Epithelial cell of proximal tubule (primary cell): ENCODE measurements at regions not wholly inside any gene's neighbourhood (a gene's known extent, or its start where the extent isn't known, plus 50 kb on each side); places are given as distances from the start of the nearest gene placed in this dataset.

ENCODE experiments used
- DNase-seq: peaks from one replicate; pipeline ENCODE4 v3.0.0-alpha.2; 2011; ENCODE audit warnings: low read depth
- H3K4me3 ChIP-seq: 2 replicates; pipeline ENCODE4 v1.5.1; 2011; ENCODE audit warnings: low read depth, mild to moderate bottlenecking, low read length
- CTCF ChIP-seq: conservative IDR thresholded peaks from 2 replicates; pipeline ENCODE4 v1.5.1; 2012; ENCODE audit warnings: low read depth, mild to moderate bottlenecking, low read length

GRCh38 chr14:71212093-71212492, 304.8 kb downstream of the PCNX1 start:
- no peak overlapping the region for H3K4me3 ChIP-seq
- no peak for TF ChIP-seq CTCF
- DNase-seq, result no peak

GRCh38 chr14:71212683-71213107, 305.4 kb downstream of the PCNX1 start:
- no peak for TF ChIP-seq CTCF
- no peak for DNase-seq
- no peak overlapping the region for H3K4me3 ChIP-seq

- H3K4me3 ChIP-seq, result no peak overlapping the region
- peak; percentile 30 for DNase-seq
- no peak for TF ChIP-seq CTCF
These were observed 307.0 kb downstream of the PCNX1 start for GRCh38 chr14:71214241-71214640.

GRCh38 chr14:71220462-71220861, 313.2 kb downstream of the PCNX1 start:
- TF ChIP-seq CTCF, result no peak
- no peak for DNase-seq
- H3K4me3 ChIP-seq, result no peak overlapping the region

GRCh38 chr14:71221119-71221518, 313.9 kb downstream of the PCNX1 start:
- peak; percentile 21 for TF ChIP-seq CTCF
- no peak overlapping the region for H3K4me3 ChIP-seq
- no peak for DNase-seq

- H3K4me3 ChIP-seq, result no peak overlapping the region
- no peak for TF ChIP-seq CTCF
- DNase-seq, result no peak
These were observed 317.9 kb downstream of the PCNX1 start for GRCh38 chr14:71225113-71225512.

GRCh38 chr14:71228711-71229110, 321.5 kb downstream of the PCNX1 start:
- no peak for DNase-seq
- H3K4me3 ChIP-seq, result no peak overlapping the region
- no peak for TF ChIP-seq CTCF
